Naive thymus-derived CD4-positive, alpha-beta T cell (primary cell): ENCODE measurements at regions not wholly inside any gene's neighbourhood (a gene's known extent, or its start where the extent isn't known, plus 50 kb on each side); places are given as distances from the start of the nearest gene placed in this dataset.

Experiments used
- ATAC-seq: fragments of 150-1000 bp; cut with Tn5 transposase; 2 replicates; pipeline ENCODE4 v1.10.0; 2021; ENCODE audit warnings: mild to moderate bottlenecking, moderate library complexity
- CTCF ChIA-PET: fragments of 350-600 bp; sonication (Branson Sonifier 250); formaldehyde crosslinking; loops from one replicate; lab custom pipeline; 2021; ENCODE audit warnings: antibody characterized with exemption; lab: Charles Lee
- POLR2A ChIA-PET: fragments of 350-600 bp; sonication (Branson Sonifier 250); formaldehyde crosslinking; loops from one replicate; lab custom pipeline; 2021; ENCODE audit warnings: antibody characterized with exemption, inconsistent platforms; lab: Charles Lee
- DNase-seq, 9 donors: peaks; one replicate each; pipeline versions ENCODE4 v3.0.0 to v3.0.0-alpha.2; 2020 to 2022; ENCODE audit warnings: mixed read lengths in 1 of 9
- H3K27ac ChIP-seq: one replicate; pipeline ENCODE4 v1.7.0; 2013; ENCODE audit warnings: mild to moderate bottlenecking, low read depth, low read length, moderate library complexity
- H3K27me3 ChIP-seq, 2 donors: one replicate each; pipeline ENCODE4 v1.7.0; 2013; ENCODE audit warnings: low read length in 2 of 2, mild to moderate bottlenecking in 2 of 2, moderate library complexity in 2 of 2; ENCODE audit not compliant: control insufficient read depth in 2 of 2, insufficient read depth in 2 of 2
- H3K36me3 ChIP-seq, 3 experiments: 1 replicate in 2 of 3; 2 replicates in 1 of 3; pipeline ENCODE4 v1.7.0; 2013; ENCODE audit warnings: low read length in 3 of 3, mild to moderate bottlenecking in 3 of 3, moderate library complexity in 1 of 3; ENCODE audit not compliant: insufficient read depth in 3 of 3, control insufficient read depth in 2 of 3
- H3K4me1 ChIP-seq, 2 donors: one replicate each; pipeline ENCODE4 v1.7.0; 2013; ENCODE audit warnings: low read length in 2 of 2, mild to moderate bottlenecking in 2 of 2, moderate library complexity in 1 of 2; ENCODE audit not compliant: control insufficient read depth in 2 of 2, insufficient read depth in 2 of 2
- H3K4me3 ChIP-seq: 2 replicates; pipeline ENCODE4 v1.7.0; 2013; ENCODE audit warnings: mild to moderate bottlenecking, low read length
- H3K9me3 ChIP-seq, 3 experiments: 1 replicate in 2 of 3; 2 replicates in 1 of 3; pipeline ENCODE4 v1.7.0; 2013; ENCODE audit warnings: low read length in 3 of 3; ENCODE audit not compliant: control insufficient read depth in 2 of 3
- H3K27ac Mint-ChIP-seq, 9 donors: one replicate each; pipeline ENCODE4 v1.8.0; 2020 to 2022; ENCODE audit warnings: mixed read lengths in 9 of 9, mild to moderate bottlenecking in 8 of 9, moderate library complexity in 5 of 9, inconsistent platforms in 2 of 9
- H3K27me3 Mint-ChIP-seq, 5 donors: one replicate each; pipeline ENCODE4 v1.8.0; 2021 to 2022; ENCODE audit warnings: mixed read lengths in 5 of 5, mild to moderate bottlenecking in 1 of 5
- H3K36me3 Mint-ChIP-seq, 5 donors: one replicate each; pipeline ENCODE4 v1.8.0; 2020 to 2022; ENCODE audit warnings: mixed read lengths in 5 of 5, mild to moderate bottlenecking in 3 of 5, inconsistent platforms in 1 of 5
- H3K4me1 Mint-ChIP-seq, 7 donors: one replicate each; pipeline ENCODE4 v1.8.0; 2020 to 2022; ENCODE audit warnings: mixed read lengths in 7 of 7, mild to moderate bottlenecking in 3 of 7, inconsistent platforms in 1 of 7
- H3K4me3 Mint-ChIP-seq, 10 donors: one replicate each; pipeline ENCODE4 v1.8.0; 2020 to 2022; ENCODE audit warnings: mild to moderate bottlenecking in 10 of 10, mixed read lengths in 10 of 10, moderate library complexity in 6 of 10, inconsistent platforms in 2 of 10
- H3K9me3 Mint-ChIP-seq, 11 donors: one replicate each; pipeline ENCODE4 v1.8.0; 2020 to 2022; ENCODE audit warnings: mixed read lengths in 11 of 11, mild to moderate bottlenecking in 4 of 11, inconsistent platforms in 1 of 11, moderate library complexity in 1 of 11
- intact Hi-C, 2 donors: fragments of 100-400 bp; cut with micrococcal nuclease; formaldehyde crosslinking; loops; one replicate each; pipeline ENCODE4 v1.15.1; 2023

DNA sequence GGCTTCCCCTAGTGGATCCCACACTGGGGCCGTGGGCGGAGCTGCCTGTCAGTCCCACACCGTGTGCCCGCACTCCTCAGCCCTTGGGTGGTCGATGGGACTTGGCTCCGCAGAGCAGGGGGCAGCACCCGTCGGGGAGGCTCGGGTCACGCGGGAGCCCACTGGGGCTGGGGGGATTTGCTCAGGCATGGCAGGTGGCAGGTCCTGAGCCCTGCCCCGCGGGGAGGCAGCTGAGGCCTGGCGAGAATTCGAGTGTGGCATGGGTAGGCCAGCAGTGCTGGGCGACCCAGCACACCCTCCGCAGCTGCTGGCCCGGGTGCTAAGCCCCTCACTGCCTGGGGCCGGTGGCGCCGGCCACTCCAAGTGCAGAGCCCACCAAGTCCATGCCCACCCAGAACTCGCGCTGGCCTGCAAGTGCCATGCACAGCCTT, 481.7 kb upstream of the PRR20A start:
- Mint-ChIP-seq H3K4me1 (no peaks in the 10 kb centered on the region), H3K9me3 (peaks cover 0 to 21% (median 9%) of the 10 kb centered on the region in 11 donors), H3K36me3 (no peaks in the 10 kb centered on the region), H3K27ac (no peak overlapping the region), H3K27me3 (no peaks in the 10 kb centered on the region), H3K4me3 (no peak overlapping the region)
- Histone ChIP-seq H3K27ac (no peak overlapping the region), H3K9me3 (no peaks in the 10 kb centered on the region), H3K4me3 (no peak overlapping the region), H3K27me3 (no peaks in the 10 kb centered on the region), H3K36me3 (no peaks in the 10 kb centered on the region), H3K4me1 (no peaks in the 10 kb centered on the region)
- ChIA-PET CTCF (no interaction called here), POLR2A (no interaction called here)
- no peak for ATAC-seq
- intact Hi-C loops: no loop called here
- DNase-seq: no peak

GRCh38 chr13:56670563-56670962, 470.2 kb upstream of the PRR20A start:
- Mint-ChIP-seq H3K27ac (no peak overlapping the region), H3K4me3 (no peak overlapping the region), H3K27me3 (no peaks in the 10 kb centered on the region), H3K9me3 (peaks cover 0 to 31% (median 9%) of the 10 kb centered on the region in 11 donors), H3K4me1 (no peaks in the 10 kb centered on the region), H3K36me3 (no peaks in the 10 kb centered on the region)
- H3K27me3 ChIP-seq: no peaks in the 10 kb centered on the region
- CTCF ChIA-PET: no interaction called here
- no peaks in the 10 kb centered on the region for H3K9me3 ChIP-seq
- H3K27ac ChIP-seq: no peak overlapping the region
- intact Hi-C loops: no loop called here
- no peak for DNase-seq
- POLR2A ChIA-PET: no interaction called here
- no peaks in the 10 kb centered on the region for H3K36me3 ChIP-seq
- no peaks in the 10 kb centered on the region for H3K4me1 ChIP-seq
- ATAC-seq: no peak
- no peak overlapping the region for H3K4me3 ChIP-seq

DNA sequence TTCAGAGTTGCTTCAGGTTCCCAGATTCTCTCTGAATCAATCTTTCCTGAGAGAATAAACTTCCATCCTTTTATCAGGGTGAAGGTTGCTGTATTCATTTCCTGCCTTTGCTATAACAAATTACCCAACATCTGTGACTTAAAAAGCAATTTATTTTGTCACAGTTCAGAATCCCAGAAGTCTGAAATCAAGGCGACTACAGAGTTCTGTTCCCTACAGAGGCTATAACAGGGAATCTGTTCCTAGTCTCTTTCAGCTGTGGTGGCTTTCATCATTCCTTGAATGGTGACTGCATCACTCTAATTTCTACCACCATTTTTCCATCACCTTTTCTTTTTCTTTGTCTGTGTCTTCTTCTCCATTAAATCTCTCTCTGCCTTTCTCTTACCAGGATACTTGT, 459.3 kb upstream of the PRR20A start:
- no peak for ATAC-seq
- POLR2A ChIA-PET: no interaction called here
- Mint-ChIP-seq H3K27me3 (no peaks in the 10 kb centered on the region), H3K4me1 (no peaks in the 10 kb centered on the region), H3K36me3 (no peaks in the 10 kb centered on the region), H3K4me3 (no peak overlapping the region), H3K9me3 (peaks cover 2 to 29% (median 10%) of the 10 kb centered on the region in 11 donors), H3K27ac (no peak overlapping the region)
- intact Hi-C loops: no loop called here
- no peak for DNase-seq
- Histone ChIP-seq H3K4me3 (no peak overlapping the region), H3K36me3 (no peaks in the 10 kb centered on the region), H3K27ac (no peak overlapping the region), H3K27me3 (no peaks in the 10 kb centered on the region), H3K9me3 (peaks cover 0 to 4% (median 0%) of the 10 kb centered on the region in 3 experiments), H3K4me1 (no peaks in the 10 kb centered on the region)
- CTCF ChIA-PET: no interaction called here

GRCh38 chr13:56687131-56687530, 453.6 kb upstream of the PRR20A start:
- no peaks in the 10 kb centered on the region for H3K4me1 ChIP-seq
- no peaks in the 10 kb centered on the region for H3K36me3 ChIP-seq
- H3K9me3 ChIP-seq: no peaks in the 10 kb centered on the region
- ChIA-PET POLR2A (no interaction called here), CTCF (no interaction called here)
- Mint-ChIP-seq H3K36me3 (no peaks in the 10 kb centered on the region), H3K4me3 (no peak overlapping the region), H3K27ac (no peak overlapping the region), H3K27me3 (no peaks in the 10 kb centered on the region), H3K4me1 (no peaks in the 10 kb centered on the region), H3K9me3 (peaks cover 0 to 11% (median 4%) of the 10 kb centered on the region in 11 donors)
- no peak overlapping the region for H3K27ac ChIP-seq
- DNase-seq (no peak), ATAC-seq (no peak)
- H3K4me3 ChIP-seq: no peak overlapping the region
- H3K27me3 ChIP-seq: no peaks in the 10 kb centered on the region
- intact Hi-C loops: no loop called here

GRCh38 chr13:56697011-56697410, 443.7 kb upstream of the PRR20A start:
- H3K36me3 ChIP-seq: no peaks in the 10 kb centered on the region
- POLR2A ChIA-PET: no interaction called here
- peaks cover 0 to 1% (median 0%) of the 10 kb centered on the region in 7 donors for H3K4me1 Mint-ChIP-seq
- CTCF ChIA-PET: no interaction called here
- no peak overlapping the region for H3K27ac ChIP-seq
- no peak overlapping the region for H3K4me3 Mint-ChIP-seq
- intact Hi-C loops: no loop called here
- DNase-seq (no peak), ATAC-seq (no peak)
- H3K4me3 ChIP-seq: no peak overlapping the region
- H3K9me3 Mint-ChIP-seq: peaks cover 2 to 34% (median 13%) of the 10 kb centered on the region in 11 donors
- H3K27me3 Mint-ChIP-seq: no peaks in the 10 kb centered on the region
- H3K9me3 ChIP-seq: peaks cover 0 to 6% (median 0%) of the 10 kb centered on the region in 3 experiments
- H3K36me3 Mint-ChIP-seq: no peaks in the 10 kb centered on the region
- no peaks in the 10 kb centered on the region for H3K4me1 ChIP-seq
- H3K27me3 ChIP-seq: no peaks in the 10 kb centered on the region
- H3K27ac Mint-ChIP-seq: no peak overlapping the region

DNA sequence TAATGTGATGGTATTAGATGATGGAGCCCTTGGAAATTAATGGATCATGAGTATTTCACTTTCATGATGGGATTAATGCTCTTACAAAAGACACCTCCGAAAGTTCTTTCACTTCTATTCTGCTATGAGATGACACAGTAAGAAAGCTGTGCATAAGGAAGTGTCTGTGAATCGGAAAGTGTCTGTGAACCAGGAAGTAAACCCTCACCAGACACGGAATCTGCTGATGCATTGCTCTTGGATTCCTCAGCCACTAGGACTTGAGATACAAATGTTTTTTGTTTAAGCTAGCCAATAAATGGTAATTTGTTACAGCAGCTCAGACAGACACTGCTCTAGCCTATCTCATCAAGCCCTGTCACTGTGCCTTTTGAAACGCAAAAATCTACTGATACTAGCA, 440.4 kb upstream of the PRR20A start:
- ATAC-seq (no peak), DNase-seq (no peak)
- H3K4me3 ChIP-seq: no peak overlapping the region
- Mint-ChIP-seq H3K36me3 (no peaks in the 10 kb centered on the region), H3K4me1 (no peaks in the 10 kb centered on the region), H3K27ac (no peak overlapping the region), H3K4me3 (no peak overlapping the region), H3K9me3 (peaks cover 2 to 30% (median 14%) of the 10 kb centered on the region in 11 donors), H3K27me3 (no peaks in the 10 kb centered on the region)
- no peaks in the 10 kb centered on the region for H3K4me1 ChIP-seq
- ChIA-PET CTCF (no interaction called here), POLR2A (no interaction called here)
- H3K36me3 ChIP-seq: no peaks in the 10 kb centered on the region
- H3K27me3 ChIP-seq: no peaks in the 10 kb centered on the region
- no peak overlapping the region for H3K27ac ChIP-seq
- no peaks in the 10 kb centered on the region for H3K9me3 ChIP-seq
- intact Hi-C loops: no loop called here

DNA sequence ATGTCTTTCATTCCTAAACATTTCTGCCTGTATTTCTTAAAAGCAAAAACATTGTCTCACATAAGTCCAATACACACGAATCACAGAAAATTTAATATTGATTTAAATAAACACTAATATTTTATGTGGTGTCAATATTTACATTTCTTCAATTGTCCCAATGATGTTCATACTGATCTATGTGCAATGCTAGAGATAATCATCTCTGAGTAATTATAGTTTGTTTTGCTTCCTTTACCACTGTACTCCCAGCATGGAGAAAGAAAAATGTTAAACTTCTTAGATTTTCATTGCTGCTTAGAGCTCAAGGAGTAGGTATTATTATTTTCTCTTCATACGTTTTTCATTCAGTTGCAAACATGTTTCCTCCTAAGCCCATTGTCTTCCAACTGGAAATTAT, 434.2 kb upstream of the PRR20A start:
- intact Hi-C loops: no loop called here
- H3K27me3 Mint-ChIP-seq: no peaks in the 10 kb centered on the region
- Histone ChIP-seq H3K36me3 (no peaks in the 10 kb centered on the region), H3K9me3 (no peaks in the 10 kb centered on the region), H3K4me3 (no peak overlapping the region), H3K4me1 (no peaks in the 10 kb centered on the region), H3K27me3 (no peaks in the 10 kb centered on the region), H3K27ac (no peak overlapping the region)
- H3K9me3 Mint-ChIP-seq: peaks cover 0 to 31% (median 10%) of the 10 kb centered on the region in 11 donors
- CTCF ChIA-PET: no interaction called here
- H3K27ac Mint-ChIP-seq: no peak overlapping the region
- DNase-seq (no peak), ATAC-seq (no peak)
- POLR2A ChIA-PET: no interaction called here
- H3K36me3 Mint-ChIP-seq: no peaks in the 10 kb centered on the region
- no peak overlapping the region for H3K4me3 Mint-ChIP-seq
- no peaks in the 10 kb centered on the region for H3K4me1 Mint-ChIP-seq
